ENCODE measurements at regions not wholly inside any gene's neighbourhood (a gene's known extent, or its start where the extent isn't known, plus 50 kb on each side); places are given as distances from the start of the nearest gene placed in this dataset.

- TF ChIP-seq TAF1 (conservative IDR thresholded peaks at IDR 0.05) (no peak), CTCF (IDR thresholded peaks at IDR 0.05; ENCODE audit: low read depth, low read length, missing input control) (no peak), RXRA (IDR thresholded peaks at IDR 0.05) (no peak), RAD21 (IDR thresholded peaks at IDR 0.05) (no peak), MAX (IDR thresholded peaks at IDR 0.05) (no peak), REST (IDR thresholded peaks at IDR 0.05) (no peak)
Measured at GRCh38 chr10:29057822-29058331, 231.0 kb upstream of the LYZL1 start.
